ENCODE measurements at regions not wholly inside any gene's neighbourhood (a gene's known extent, or its start where the extent isn't known, plus 50 kb on each side); places are given as distances from the start of the nearest gene placed in this dataset.

GRCh38 chr13:21970918-21971317 lies 300.0 kb downstream of the FGF9 start:
- H3K27me3 Mint-ChIP-seq (ENCODE audit: insufficient read depth): no peaks in the 10 kb centered on the region
- peaks cover 8% of the 10 kb centered on the region for H3K4me1 Mint-ChIP-seq
- H3K4me1 ChIP-seq (ENCODE audit: control insufficient read depth, insufficient read depth, low read length): no peaks in the 10 kb centered on the region
- H3K9ac ChIP-seq (ENCODE audit: extremely low read depth, low read length, poor library complexity, severe bottlenecking): no peak overlapping the region
- no peaks in the 10 kb centered on the region for H3K36me3 ChIP-seq (ENCODE audit: control insufficient read depth, insufficient read depth, low read length)
- no peak for DNase-seq
- no peak for TF ChIP-seq CTCF (conservative IDR thresholded peaks at IDR 0.05)
- H3K27ac Mint-ChIP-seq: no peak overlapping the region
- no peak overlapping the region for H3K27ac ChIP-seq (ENCODE audit: low read depth, low read length)
- no peaks in the 10 kb centered on the region for H3K9me3 ChIP-seq (ENCODE audit: control insufficient read depth, low read length)
- no peaks in the 10 kb centered on the region for H3K9me3 Mint-ChIP-seq
- 87% methylated on average over 4 of the region's 4 CpGs; no CpG with 5 or more reads in 1 of the 2 experiments for WGBS, 2 experiments (ENCODE audit: insufficient coverage in 1 of 2, insufficient read length in 1 of 2)
- H3K4me3 ChIP-seq (ENCODE audit: low read length): no peak overlapping the region
- no peak overlapping the region for H3K4me3 Mint-ChIP-seq
- H3K27me3 ChIP-seq (ENCODE audit: control insufficient read depth, insufficient read depth, low read length, poor library complexity, severe bottlenecking): no peaks in the 10 kb centered on the region
- no peaks in the 10 kb centered on the region for H3K36me3 Mint-ChIP-seq (ENCODE audit: low read depth)

- Mint-ChIP-seq H3K9me3 (no peaks in the 10 kb centered on the region), H3K27me3 (ENCODE audit: insufficient read depth) (peaks cover under 1% of the 10 kb centered on the region), H3K4me1 (peaks cover 17% of the 10 kb centered on the region), H3K27ac (no peak overlapping the region), H3K36me3 (ENCODE audit: low read depth) (no peaks in the 10 kb centered on the region), H3K4me3 (no peak overlapping the region)
- Histone ChIP-seq H3K36me3 (ENCODE audit: control insufficient read depth, insufficient read depth, low read length) (no peaks in the 10 kb centered on the region), H3K27me3 (ENCODE audit: control insufficient read depth, insufficient read depth, low read length, poor library complexity, severe bottlenecking) (no peaks in the 10 kb centered on the region), H3K4me1 (ENCODE audit: control insufficient read depth, insufficient read depth, low read length) (peaks cover 4% of the 10 kb centered on the region), H3K9me3 (ENCODE audit: control insufficient read depth, low read length) (no peaks in the 10 kb centered on the region), H3K9ac (ENCODE audit: extremely low read depth, low read length, poor library complexity, severe bottlenecking) (no peak overlapping the region), H3K27ac (ENCODE audit: low read depth, low read length) (no peak overlapping the region), H3K4me3 (ENCODE audit: low read length) (no peak overlapping the region)
- DNase-seq: no peak
- 88% methylated on average over 7 of the region's 7 CpGs; no CpG with 5 or more reads in 1 of the 2 experiments for WGBS, 2 experiments (ENCODE audit: insufficient coverage in 1 of 2, insufficient read length in 1 of 2)
- TF ChIP-seq CTCF (conservative IDR thresholded peaks at IDR 0.05): no peak
Observed at GRCh38 chr13:21971662-21972621, 301.1 kb downstream of the FGF9 start.

GRCh38 chr13:21973437-21974125 lies 302.7 kb downstream of the FGF9 start:
- 92 to 95% methylated on average over 13 to 19 of the region's 19 CpGs for WGBS, 2 experiments (ENCODE audit: insufficient coverage in 1 of 2, insufficient read length in 1 of 2)
- TF ChIP-seq CTCF (conservative IDR thresholded peaks at IDR 0.05): no peak
- Mint-ChIP-seq H3K36me3 (ENCODE audit: low read depth) (no peaks in the 10 kb centered on the region), H3K27me3 (ENCODE audit: insufficient read depth) (peaks cover 16% of the 10 kb centered on the region), H3K4me3 (no peak overlapping the region), H3K27ac (no peak overlapping the region), H3K9me3 (no peaks in the 10 kb centered on the region), H3K4me1 (peaks cover 17% of the 10 kb centered on the region)
- Histone ChIP-seq H3K4me1 (ENCODE audit: control insufficient read depth, insufficient read depth, low read length) (peaks cover 4% of the 10 kb centered on the region), H3K9ac (ENCODE audit: extremely low read depth, low read length, poor library complexity, severe bottlenecking) (no peak overlapping the region), H3K36me3 (ENCODE audit: control insufficient read depth, insufficient read depth, low read length) (no peaks in the 10 kb centered on the region), H3K4me3 (ENCODE audit: low read length) (no peak overlapping the region), H3K9me3 (ENCODE audit: control insufficient read depth, low read length) (no peaks in the 10 kb centered on the region), H3K27me3 (ENCODE audit: control insufficient read depth, insufficient read depth, low read length, poor library complexity, severe bottlenecking) (no peaks in the 10 kb centered on the region), H3K27ac (ENCODE audit: low read depth, low read length) (no peak overlapping the region)
- peak; percentile 54 for DNase-seq
